ENCODE measurements at regions not wholly inside any gene's neighbourhood (a gene's known extent, or its start where the extent isn't known, plus 50 kb on each side); places are given as distances from the start of the nearest gene placed in this dataset.
"Not testable (repeated sequence)": the region's sequence is repeated elsewhere in the genome, so short reads cannot be mapped to it uniquely, and the experiment has no call there.

DNA sequence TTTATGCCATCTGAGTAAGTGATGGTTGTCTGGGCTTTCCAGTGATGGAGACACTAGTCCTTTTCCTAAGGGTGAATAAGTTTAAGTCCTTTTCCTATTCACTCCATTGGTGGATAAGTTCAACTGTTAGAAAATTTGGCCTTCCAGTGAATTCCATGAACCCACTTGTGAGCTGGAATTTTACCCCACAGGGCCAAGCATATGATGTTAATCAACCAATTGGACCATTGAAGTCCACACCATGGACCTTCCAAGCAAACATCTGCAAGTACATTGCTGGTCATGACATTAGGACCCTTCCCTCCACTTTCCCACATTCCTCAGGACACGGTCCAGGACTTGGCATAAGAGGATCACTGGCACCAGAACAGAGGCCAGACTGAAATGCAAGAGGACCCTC is 381.4 kb downstream of the RPS24 start:
- no peak for DNase-seq (ENCODE audit: low read depth)

- DNase-seq (ENCODE audit: low read depth) = peak; percentile 12
Observed at GRCh38 chr10:78416031-78417011, 382.7 kb downstream of the RPS24 start.

GRCh38 chr10:78417425-78418370 is 384.0 kb downstream of the RPS24 start:
- DNase-seq (ENCODE audit: low read depth) = no peak

GRCh38 chr10:78419481-78420265 is 386.0 kb downstream of the RPS24 start:
- DNase-seq (ENCODE audit: low read depth) = no peak

DNA sequence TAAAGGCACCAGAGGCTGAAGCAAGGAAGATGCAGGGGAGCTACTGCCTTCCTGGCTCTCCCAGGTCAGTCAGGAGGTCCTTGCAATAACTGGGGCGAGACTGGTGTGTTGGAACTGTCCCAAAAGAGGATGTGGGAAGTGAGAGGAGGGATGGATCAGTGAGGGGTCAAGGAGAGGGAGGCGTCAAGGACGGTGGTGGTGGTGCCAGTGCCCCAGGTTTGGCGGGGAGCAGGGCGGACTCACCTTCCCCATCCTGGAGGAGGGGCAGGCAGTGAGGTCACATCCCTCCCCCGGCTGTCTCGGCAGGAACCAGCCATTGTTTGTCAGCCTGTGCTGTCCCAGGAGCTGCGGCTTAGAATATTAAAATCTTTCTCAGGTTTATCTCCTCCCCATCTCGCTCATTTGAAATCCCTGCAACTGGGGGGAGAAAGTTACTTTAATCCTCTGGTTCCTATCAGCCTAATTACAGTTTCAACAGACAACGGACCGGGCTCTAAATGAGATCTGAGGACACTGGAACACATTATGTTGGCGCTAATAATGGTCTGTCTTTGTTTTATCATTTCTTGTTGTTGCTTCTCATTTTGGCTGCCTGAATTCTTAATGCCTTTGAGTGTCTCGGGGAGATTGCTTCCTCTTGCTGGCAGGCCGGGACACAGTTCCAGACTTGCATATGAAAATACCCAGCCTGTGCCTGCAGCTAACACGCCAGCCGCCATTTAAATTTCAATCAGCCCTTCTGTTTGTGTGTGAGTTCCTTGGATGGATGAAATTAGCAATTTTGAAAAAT is 387.5 kb downstream of the RPS24 start:
- no peak for DNase-seq (ENCODE audit: low read depth)

DNA sequence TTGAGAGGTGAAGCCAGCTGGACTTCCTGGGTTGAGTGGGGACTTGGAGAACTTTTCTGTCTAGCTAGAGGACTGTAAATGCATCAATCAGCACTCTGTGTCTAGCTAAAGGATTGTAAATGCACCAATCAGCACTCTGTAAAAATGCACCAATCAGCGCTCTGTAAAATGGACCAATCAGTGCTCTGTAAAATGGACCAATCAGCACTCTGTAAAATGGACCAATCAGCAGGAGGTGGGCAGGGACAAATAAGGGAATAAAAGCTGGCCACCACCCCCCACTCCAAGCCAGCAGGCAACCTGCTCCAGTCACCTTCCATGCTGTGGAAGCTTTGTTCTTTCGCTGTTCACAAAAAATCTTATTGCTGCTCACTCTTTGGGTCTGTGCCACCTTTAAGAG is 390.4 kb downstream of the RPS24 start:
- not testable (repeated sequence) for DNase-seq (ENCODE audit: low read depth)

GRCh38 chr10:78424723-78425122 is 391.1 kb downstream of the RPS24 start:
- DNase-seq (ENCODE audit: low read depth) = peak; percentile 26

DNA sequence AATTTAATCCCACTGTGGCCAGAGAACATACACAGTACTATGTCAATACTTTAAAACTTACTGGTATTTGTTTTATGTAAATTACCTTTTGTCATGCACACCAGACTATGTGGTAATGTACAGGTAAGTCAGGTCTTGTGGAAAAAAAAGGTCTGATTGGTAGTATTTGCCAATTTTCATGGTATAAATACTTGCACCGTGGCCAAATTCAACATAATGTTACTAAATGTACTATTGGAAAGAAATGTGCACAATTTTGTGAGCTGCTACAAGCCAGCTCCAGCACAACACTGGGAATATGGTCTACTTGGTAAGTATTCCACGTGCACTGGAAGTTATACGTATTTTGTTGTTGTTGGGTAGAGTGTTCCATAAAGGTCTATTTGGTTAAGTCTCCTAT is 392.5 kb downstream of the RPS24 start:
- no peak for DNase-seq (ENCODE audit: low read depth)

GRCh38 chr10:78427497-78428031 is 393.9 kb downstream of the RPS24 start:
- DNase-seq (ENCODE audit: low read depth) = no peak

DNA sequence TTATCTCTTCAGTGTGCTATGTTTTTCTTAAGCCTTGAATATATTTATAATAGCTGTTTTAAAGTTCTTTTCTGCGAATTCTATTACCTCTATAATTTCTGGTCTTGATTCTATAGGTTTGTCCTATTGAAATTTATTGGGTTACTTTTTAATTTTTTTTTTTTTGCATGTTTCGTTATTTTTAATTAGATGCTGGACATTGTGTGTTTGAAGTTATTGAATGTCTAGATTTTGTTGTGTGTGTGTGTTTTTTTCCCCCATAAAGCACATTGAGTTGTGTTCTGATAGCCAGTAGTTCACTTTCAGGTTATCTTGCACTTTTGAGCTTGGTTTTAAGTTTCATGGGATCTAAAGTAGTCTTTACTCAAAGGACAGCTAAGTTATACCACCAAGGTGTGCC is 394.9 kb downstream of the RPS24 start:
- DNase-seq (ENCODE audit: low read depth) = no peak

DNA sequence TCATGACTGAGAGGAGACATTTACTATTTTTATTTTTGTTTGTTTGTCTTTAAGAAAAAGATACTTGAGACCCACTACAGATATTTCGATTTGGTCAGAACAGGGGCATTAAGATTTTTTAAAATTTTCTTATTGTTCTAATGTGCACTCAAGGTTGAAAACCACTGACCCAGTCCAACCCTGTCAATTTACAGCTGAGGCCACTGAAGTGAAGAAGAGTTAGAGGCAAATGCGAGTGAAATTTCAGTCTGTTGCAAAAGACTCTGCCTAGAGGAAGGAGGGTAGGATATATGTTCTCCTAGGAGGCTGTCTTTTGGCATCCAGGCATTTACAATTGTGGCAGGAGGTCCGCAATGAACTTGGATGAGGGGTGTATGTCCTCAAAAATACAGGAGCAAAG is 396.3 kb downstream of the RPS24 start:
- no peak for DNase-seq (ENCODE audit: low read depth)

DNA sequence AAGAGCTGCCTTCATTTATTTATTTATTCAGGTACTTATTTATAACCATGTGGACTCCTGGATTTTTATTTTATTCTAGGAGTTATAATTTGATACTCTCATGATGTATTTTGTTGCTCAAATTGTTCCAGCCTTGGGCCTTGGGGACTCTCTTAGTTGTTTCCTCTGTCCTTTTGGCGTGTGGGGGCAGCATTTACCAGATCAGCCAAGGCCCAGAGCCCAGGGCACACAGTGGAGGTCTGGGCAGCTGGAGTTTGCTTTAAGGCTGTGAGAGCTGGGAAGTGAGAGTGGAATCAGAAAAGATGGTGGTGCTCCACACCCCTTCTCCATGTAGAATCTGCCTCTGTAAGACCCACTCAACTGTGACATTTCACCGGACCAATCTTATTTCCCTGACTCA is 398.9 kb downstream of the RPS24 start:
- no peak for DNase-seq (ENCODE audit: low read depth)

DNA sequence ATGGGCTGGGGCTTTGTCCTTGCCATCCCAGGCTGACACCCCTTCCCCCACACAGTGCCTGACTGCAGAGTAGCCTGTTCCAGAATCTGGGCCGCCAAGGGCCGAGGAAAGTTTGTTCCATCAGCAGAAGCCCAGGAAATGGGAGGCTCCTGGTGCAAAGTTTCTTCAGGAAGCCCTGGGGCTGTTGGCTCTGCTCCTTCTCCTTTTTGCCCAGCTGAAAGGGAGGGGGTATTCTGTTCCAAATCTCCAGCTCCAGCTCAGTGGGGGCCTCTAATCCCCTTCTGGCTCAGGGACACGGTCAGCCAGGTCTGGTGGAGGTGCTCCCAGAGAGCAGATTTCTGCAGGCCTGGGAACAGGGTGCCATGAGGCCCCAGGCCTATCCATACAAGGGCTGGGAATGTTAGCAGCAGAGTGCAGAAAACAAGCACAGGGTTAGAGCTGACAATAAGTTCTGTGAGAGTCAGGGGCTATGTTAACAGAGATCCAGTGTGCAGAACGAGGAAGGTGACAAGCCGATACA is 399.5 kb downstream of the RPS24 start:
- DNase-seq (ENCODE audit: low read depth) = no peak

- no peak for DNase-seq (ENCODE audit: low read depth)
Observed at GRCh38 chr10:78433766-78434535, 400.3 kb downstream of the RPS24 start.

DNA sequence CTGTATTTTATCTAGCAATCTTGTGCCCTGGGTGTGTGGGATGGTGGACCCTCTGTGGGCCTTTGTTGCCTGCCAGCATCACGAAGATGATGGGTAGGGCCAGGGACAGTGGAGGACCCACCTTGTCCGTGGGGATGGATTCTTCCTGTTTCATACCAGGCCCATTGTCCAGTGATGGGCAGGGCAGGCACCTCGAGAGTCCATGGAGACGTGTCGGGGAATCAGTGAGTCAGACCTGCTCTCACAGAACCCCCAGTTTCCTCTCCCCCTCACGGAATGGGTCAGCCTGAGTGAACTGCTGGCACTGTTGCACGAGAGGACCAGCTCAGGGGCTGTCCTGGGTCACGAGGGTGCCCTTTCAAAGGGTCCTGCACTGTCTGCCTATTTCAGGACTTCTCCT is 401.2 kb downstream of the RPS24 start:
- DNase-seq (ENCODE audit: low read depth) = no peak

GRCh38 chr10:78435484-78436221 is 402.0 kb downstream of the RPS24 start:
- no peak for DNase-seq (ENCODE audit: low read depth)

GRCh38 chr10:78436222-78436573 is 402.5 kb downstream of the RPS24 start:
- no peak for DNase-seq (ENCODE audit: low read depth)

DNA sequence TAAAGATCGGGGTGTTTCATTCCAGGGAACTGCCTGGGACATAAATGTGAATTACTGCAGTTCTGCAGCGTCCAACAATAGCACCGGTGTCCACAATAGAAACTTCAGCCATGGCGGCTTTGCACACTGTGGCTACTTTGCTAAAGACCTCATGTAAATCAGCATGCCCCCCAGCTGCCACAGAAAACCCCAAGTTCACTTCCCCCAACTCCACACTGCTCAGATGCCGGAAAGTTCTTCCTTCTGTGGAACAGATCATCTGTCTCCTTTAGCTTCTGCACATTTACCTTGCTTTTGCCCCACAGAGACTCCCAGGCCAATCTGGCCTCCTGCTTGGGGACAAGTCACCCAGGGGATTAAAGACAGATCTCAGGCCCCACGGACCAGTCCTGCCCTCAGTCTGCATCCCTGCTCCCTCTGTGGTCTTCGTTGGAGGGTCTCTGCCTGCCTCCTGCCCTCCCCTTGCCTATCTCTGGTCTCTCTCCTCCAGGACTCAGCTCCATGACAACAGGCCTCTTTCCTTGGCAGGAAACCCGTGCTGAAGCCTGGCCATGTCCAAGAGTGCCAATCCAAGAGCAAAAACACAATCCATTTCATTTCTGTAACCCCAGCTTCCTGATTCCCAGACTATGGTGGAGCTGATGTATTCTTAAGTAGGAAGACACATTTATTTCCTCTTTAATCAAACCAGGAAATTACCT is 403.2 kb downstream of the RPS24 start:
- DNase-seq (ENCODE audit: low read depth) = no peak

GRCh38 chr10:78437407-78437768 is 403.7 kb downstream of the RPS24 start:
- DNase-seq (ENCODE audit: low read depth) = no peak

Data from iris pigment epithelial cell (primary cell).